Heart right ventricle (tissue), 16 donors: ENCODE measurements at regions not wholly inside any gene's neighbourhood (a gene's known extent, or its start where the extent isn't known, plus 50 kb on each side); places are given as distances from the start of the nearest gene placed in this dataset.

Experiments used
- ATAC-seq, 8 donors: fragments of 200-7000 bp; cut with Tn5 transposase; one replicate each; pipeline ENCODE4 v1.9.1; 2020; ENCODE audit warnings: mild to moderate bottlenecking in 8 of 8, moderate library complexity in 8 of 8, moderate number of reproducible peaks in 1 of 8
- DNase-seq, 2 donors: peaks; one replicate each; pipeline ENCODE4 v3.0.0-alpha.2; 2020
- H3K27ac ChIP-seq, 10 donors: fragments of 200-600 bp; sonication (generic) in 2 of 10; one replicate each; pipeline versions ENCODE4 v1.5.0 to v1.8.0; 2020 to 2022; ENCODE audit warnings: mild to moderate bottlenecking in 3 of 10
- H3K27me3 ChIP-seq, 7 donors: fragments of 200-600 bp; one replicate each; pipeline ENCODE4 v1.8.0; 2021 to 2022; ENCODE audit warnings: mild to moderate bottlenecking in 2 of 7
- H3K36me3 ChIP-seq, 9 donors: fragments of 200-600 bp; sonication (generic) in 1 of 9; one replicate each; pipeline versions ENCODE4 v1.5.0 to v1.8.0; 2020 to 2022; ENCODE audit warnings: mild to moderate bottlenecking in 2 of 9
- H3K4me1 ChIP-seq, 9 donors: fragments of 200-600 bp; sonication (generic) in 1 of 9; one replicate each; pipeline versions ENCODE4 v1.5.0 to v1.8.0; 2020 to 2022; ENCODE audit warnings: mild to moderate bottlenecking in 4 of 9
- H3K4me3 ChIP-seq, 10 donors: fragments of 200-600 bp; sonication (generic) in 2 of 10; one replicate each; pipeline versions ENCODE4 v1.5.0 to v1.8.0; 2020 to 2022; ENCODE audit warnings: mild to moderate bottlenecking in 7 of 10, moderate library complexity in 2 of 10
- H3K9me3 ChIP-seq, 11 donors: fragments of 200-600 bp in 10 of 11; sonication (generic) in 2 of 11; one replicate each; pipeline versions ENCODE4 v1.5.0 to v1.8.0; 2013 to 2022; ENCODE audit warnings: mild to moderate bottlenecking in 2 of 11, control low read depth in 1 of 11, moderate library complexity in 1 of 11
- WGBS, 2 donors: extraction: QIAGEN DNeasy Blood & Tissue Kit; methylation state at CpG; one replicate each; pipeline ENCODE4 v1.1.7; 2013; ENCODE audit warnings: inconsistent platforms in 1 of 2; 5-methylcytosine and 5-hydroxymethylcytosine counted together
- intact Hi-C, 10 donors: fragments of 100-400 bp; cut with DNase I; formaldehyde crosslinking; loops; one replicate each; pipeline versions ENCODE4 v1.11.1 to v1.14.2; 2022
- TF ChIP-seq, protein P1 (sequence below), 9 donors: fragments of 200-600 bp; sonication (generic) in 2 of 9; IDR thresholded peaks; one replicate each; pipeline versions ENCODE4 v1.5.0 to v1.8.0; 2021 to 2022; ENCODE audit warnings: antibody characterized with exemption in 9 of 9, mild to moderate bottlenecking in 5 of 9, moderate library complexity in 1 of 9
- donor health status: Arrhythmogenic right ventricular cardiomyopathy.
- donor health status: ischemic (EF 13 %, LVEDD 7.1; RV severe dilation, severe dysfunction).
- donor health status: healthy with polysubstance abuse.
- donor health status: DM: no; HTN: yes; CAD: no.
- donor health status: DM: no; HTN: no; CAD: no.
- donor health status: ischemic (EF 25% LVEDD 6.9; RV normal size, moderate dysfunction).
- donor health status: ischemic (EF 25% LVEDD 5.7; RV mildly dilated, moderate dysfunction).
- donor health status: healthy.
- donor health status: DM: yes; HTN: yes; CAD: no.
- donor health status: Ischemic cardiomyopathy.
- donor health status: ischemic (EF 35%, LVEDD 5.7; RV mildly dilated, moderate dysfunction).
- donor health status: nonischemic (EF 11% LVEDD 7.7; RV severe dilation, severe dysfunction).
- donor health status: DM: yes; HTN: yes; CAD: no.
- donor health status: PGD.
- donor health status: ischemic (EF 29% LVEDD 5.4; RV normal size, mild dysfunction).
- donor health status: nonischemic (EF 23%, LVEDD 6.1; RV moderate dilation, normal function).

DNA sequence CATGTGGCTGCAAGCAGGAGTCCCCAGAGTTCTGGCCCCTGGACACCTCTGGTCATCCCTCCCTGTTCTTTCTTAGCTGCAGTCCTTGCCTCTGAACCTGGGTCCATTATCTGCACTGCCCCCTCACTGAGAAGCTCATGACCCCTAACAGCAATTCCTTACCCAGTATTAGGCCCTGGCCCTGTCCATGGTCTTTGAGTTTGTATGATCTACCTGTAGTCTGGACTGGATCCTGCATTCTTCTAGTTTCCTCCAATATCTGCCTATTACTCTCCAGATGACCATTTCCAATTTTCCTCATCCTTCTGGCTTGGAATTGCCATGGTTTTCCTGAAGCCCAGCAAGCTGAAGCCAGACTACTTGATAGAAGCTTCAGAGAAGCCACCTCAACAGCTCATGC, 302.4 kb upstream of the HS6ST1 start:
- Histone ChIP-seq H3K4me3 (no peak overlapping the region), H3K36me3 (no peaks in the 10 kb centered on the region), H3K9me3 (no peaks in the 10 kb centered on the region), H3K4me1 (peaks cover 0 to 26% (median 0%) of the 10 kb centered on the region in 9 donors), H3K27me3 (peaks cover 0 to 5% (median 0%) of the 10 kb centered on the region in 7 donors), H3K27ac (no peak overlapping the region)
- DNase-seq (no peak), ATAC-seq (no peak)
- intact Hi-C loops: no loop called here
- TF ChIP-seq, protein P1, sequence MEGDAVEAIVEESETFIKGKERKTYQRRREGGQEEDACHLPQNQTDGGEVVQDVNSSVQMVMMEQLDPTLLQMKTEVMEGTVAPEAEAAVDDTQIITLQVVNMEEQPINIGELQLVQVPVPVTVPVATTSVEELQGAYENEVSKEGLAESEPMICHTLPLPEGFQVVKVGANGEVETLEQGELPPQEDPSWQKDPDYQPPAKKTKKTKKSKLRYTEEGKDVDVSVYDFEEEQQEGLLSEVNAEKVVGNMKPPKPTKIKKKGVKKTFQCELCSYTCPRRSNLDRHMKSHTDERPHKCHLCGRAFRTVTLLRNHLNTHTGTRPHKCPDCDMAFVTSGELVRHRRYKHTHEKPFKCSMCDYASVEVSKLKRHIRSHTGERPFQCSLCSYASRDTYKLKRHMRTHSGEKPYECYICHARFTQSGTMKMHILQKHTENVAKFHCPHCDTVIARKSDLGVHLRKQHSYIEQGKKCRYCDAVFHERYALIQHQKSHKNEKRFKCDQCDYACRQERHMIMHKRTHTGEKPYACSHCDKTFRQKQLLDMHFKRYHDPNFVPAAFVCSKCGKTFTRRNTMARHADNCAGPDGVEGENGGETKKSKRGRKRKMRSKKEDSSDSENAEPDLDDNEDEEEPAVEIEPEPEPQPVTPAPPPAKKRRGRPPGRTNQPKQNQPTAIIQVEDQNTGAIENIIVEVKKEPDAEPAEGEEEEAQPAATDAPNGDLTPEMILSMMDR (IDR thresholded peaks at IDR 0.05): no peak

DNA sequence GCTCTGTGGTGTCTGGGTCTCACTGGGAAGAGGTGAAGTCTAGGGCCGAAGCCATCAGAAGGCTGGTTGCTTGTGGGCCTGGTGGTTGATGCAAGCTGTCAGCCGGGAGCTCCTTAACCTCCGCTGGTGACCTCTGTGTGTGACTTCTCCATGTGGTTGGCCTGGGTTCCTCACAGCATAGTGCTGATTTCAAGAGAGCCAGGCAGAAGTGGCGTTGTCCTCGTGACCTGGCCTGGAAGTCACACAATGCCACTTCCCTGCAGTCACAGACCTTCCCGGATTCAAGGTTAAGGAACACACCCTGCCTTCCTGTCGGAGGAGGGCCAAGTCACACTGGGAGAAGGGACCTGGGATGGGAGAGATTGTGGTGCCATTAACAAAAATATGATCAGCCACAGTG, 303.7 kb upstream of the HS6ST1 start:
- H3K27ac ChIP-seq: peak overlapping the region in 1 of 10 donors; percentile 47
- H3K9me3 ChIP-seq: no peaks in the 10 kb centered on the region
- no peak overlapping the region for H3K4me3 ChIP-seq
- DNase-seq (no peak), ATAC-seq (peak in 5 of 8 donors; percentile 27 to 72 (median 46))
- H3K4me1 ChIP-seq: peaks cover 0 to 26% (median 0%) of the 10 kb centered on the region in 9 donors
- 74 to 75% methylated on average over 7 of the region's 7 CpGs for WGBS, 2 donors
- intact Hi-C loops: no loop called here
- TF ChIP-seq, protein P1 (IDR thresholded peaks at IDR 0.05): no peak
- H3K27me3 ChIP-seq: peaks cover 0 to 8% (median 0%) of the 10 kb centered on the region in 7 donors
- H3K36me3 ChIP-seq: no peaks in the 10 kb centered on the region

DNA sequence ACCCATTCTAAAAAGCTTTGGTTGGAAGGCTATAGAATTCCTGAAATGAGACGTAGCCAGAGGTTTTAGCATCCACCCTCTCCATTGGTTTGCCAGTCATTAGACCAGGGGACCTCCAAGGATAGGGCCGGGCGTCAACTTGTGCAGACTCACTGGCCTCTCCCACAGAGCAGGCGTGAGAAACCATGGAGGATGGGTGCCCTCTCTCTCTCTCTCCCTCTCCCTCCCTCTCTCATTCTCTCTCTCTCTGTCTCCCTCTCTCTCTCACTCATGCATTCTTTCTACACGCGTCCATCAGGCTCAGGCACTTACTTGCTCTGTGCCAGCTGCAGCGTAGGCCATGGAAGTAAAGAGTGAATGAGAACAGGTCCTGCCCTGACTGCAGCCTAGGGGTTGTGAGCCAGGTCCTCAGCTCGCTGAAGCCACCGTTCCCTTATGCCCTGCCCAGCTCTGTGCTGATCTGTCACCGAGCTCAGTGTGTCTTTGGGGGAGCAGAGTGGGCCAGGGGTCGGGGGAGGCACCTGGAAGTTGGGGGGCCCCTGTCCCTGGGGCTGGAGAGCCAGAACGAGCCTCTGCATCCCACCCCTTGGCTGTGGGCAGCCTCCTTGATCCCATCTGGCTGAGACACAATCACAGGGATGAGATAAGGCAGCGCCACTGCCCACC, 304.4 kb upstream of the HS6ST1 start:
- 94 to 96% methylated on average over 13 of the region's 13 CpGs for WGBS, 2 donors
- H3K4me3 ChIP-seq: no peak overlapping the region
- DNase-seq (no peak), ATAC-seq (no peak)
- no peaks in the 10 kb centered on the region for H3K9me3 ChIP-seq
- no peak overlapping the region for H3K27ac ChIP-seq
- peaks cover 0 to 8% (median 0%) of the 10 kb centered on the region in 7 donors for H3K27me3 ChIP-seq
- H3K36me3 ChIP-seq: no peaks in the 10 kb centered on the region
- TF ChIP-seq, protein P1 (IDR thresholded peaks at IDR 0.05): no peak
- intact Hi-C loops: no loop called here
- H3K4me1 ChIP-seq: peaks cover 0 to 26% (median 0%) of the 10 kb centered on the region in 9 donors

DNA sequence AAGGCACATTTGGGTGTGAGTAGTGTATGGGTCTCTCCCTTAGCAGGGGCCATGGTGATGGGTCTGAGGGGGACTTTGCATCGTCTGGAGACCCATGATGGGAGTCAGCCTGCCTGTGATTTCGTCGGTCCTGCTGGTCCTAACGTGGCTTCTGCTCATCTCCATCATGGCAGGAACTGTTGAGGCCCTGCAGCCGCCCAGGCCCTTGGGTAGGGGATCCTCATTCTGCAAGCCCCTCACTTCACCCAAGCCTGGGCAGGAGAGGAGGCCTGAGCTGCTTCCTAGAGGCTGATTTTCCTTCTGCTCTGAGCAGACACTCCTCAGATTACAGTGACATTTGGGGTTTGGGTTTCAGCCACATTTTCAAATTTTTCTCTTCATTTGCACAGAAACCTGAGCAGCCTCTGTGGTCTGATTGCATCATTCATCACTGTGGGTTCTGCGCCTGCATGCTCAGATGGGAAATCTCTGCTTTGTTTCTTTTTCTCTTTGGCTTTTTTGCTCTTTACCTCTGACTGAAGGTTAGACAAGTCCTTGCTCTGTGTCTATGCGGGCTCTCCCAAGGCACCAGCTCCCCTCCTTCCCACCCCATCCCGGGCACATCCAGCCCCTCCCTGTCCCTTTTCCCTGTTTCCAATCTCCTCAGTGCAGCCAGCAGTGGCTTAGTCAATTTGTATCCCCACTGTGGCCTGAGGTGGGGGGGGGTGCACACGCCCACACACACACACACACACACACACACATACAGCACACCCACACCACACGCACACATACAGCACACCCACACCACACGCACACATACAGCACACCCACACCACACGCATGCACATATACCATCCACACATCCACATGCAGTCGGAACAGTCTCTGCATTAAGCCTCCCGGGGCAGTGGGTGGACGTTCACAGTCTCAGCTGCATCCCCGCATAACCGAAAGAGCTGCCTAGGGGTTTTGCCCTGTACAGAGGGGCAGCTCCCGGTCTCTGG, 305.4 kb upstream of the HS6ST1 start:
- TF ChIP-seq, protein P1 (IDR thresholded peaks at IDR 0.05): no peak
- intact Hi-C loops: no loop called here
- H3K27me3 ChIP-seq: peaks cover 0 to 8% (median 0%) of the 10 kb centered on the region in 7 donors
- H3K4me1 ChIP-seq: peaks cover 0 to 26% (median 0%) of the 10 kb centered on the region in 9 donors
- no peaks in the 10 kb centered on the region for H3K36me3 ChIP-seq
- 87 to 90% methylated on average over 18 of the region's 18 CpGs for WGBS, 2 donors
- H3K9me3 ChIP-seq: no peaks in the 10 kb centered on the region
- peak in 1 of 8 donors; percentile 17 for ATAC-seq
- H3K4me3 ChIP-seq: no peak overlapping the region
- DNase-seq: no peak
- H3K27ac ChIP-seq: peak overlapping the region in 1 of 10 donors; percentile 31
